HG03066 (cell line): ENCODE measurements at regions not wholly inside any gene's neighbourhood (a gene's known extent, or its start where the extent isn't known, plus 50 kb on each side); places are given as distances from the start of the nearest gene placed in this dataset.

ENCODE experiments used
- ATAC-seq: cut with Tn5 transposase; IDR thresholded peaks from one replicate; pipeline ENCODE4 v1.9.1; 2021; ENCODE audit warnings: low read depth; ENCODE audit not compliant: unreplicated experiment

- no peak for ATAC-seq
These were observed 451.4 kb downstream of the WDR72 start for GRCh38 chr15:53307952-53308624.

- no peak for ATAC-seq
These were observed 453.9 kb downstream of the WDR72 start for GRCh38 chr15:53305554-53305953.

- ATAC-seq = no peak
These were observed 454.4 kb downstream of the WDR72 start for GRCh38 chr15:53305101-53305500.

GRCh38 chr15:53297828-53298227 is 461.6 kb downstream of the WDR72 start:
- ATAC-seq = no peak

GRCh38 chr15:53296603-53297002 is 462.9 kb downstream of the WDR72 start:
- no peak for ATAC-seq

GRCh38 chr15:53295574-53295973 is 463.9 kb downstream of the WDR72 start:
- ATAC-seq = no peak

- no peak for ATAC-seq
These were observed 470.9 kb downstream of the WDR72 start for GRCh38 chr15:53288542-53288941.

GRCh38 chr15:53274630-53275029 is 484.5 kb upstream of the ONECUT1 start:
- no peak for ATAC-seq

- ATAC-seq = no peak
These were observed 482.0 kb upstream of the ONECUT1 start for GRCh38 chr15:53272116-53272515.

GRCh38 chr15:53266176-53266575 is 476.0 kb upstream of the ONECUT1 start:
- ATAC-seq = no peak

- ATAC-seq = no peak
These were observed 470.5 kb upstream of the ONECUT1 start for GRCh38 chr15:53260647-53261046.

GRCh38 chr15:53256457-53256856 is 466.3 kb upstream of the ONECUT1 start:
- no peak for ATAC-seq

GRCh38 chr15:53256043-53256442 is 465.9 kb upstream of the ONECUT1 start:
- ATAC-seq = no peak

- ATAC-seq = no peak
These were observed 461.9 kb upstream of the ONECUT1 start for GRCh38 chr15:53251996-53252395.

GRCh38 chr15:53251523-53251922 is 461.4 kb upstream of the ONECUT1 start:
- ATAC-seq = no peak

- no peak for ATAC-seq
These were observed 457.0 kb upstream of the ONECUT1 start for GRCh38 chr15:53247041-53247708.

GRCh38 chr15:53246404-53246803 is 456.3 kb upstream of the ONECUT1 start:
- ATAC-seq = no peak

GRCh38 chr15:53233801-53234200 is 443.7 kb upstream of the ONECUT1 start:
- no peak for ATAC-seq

- no peak for ATAC-seq
These were observed 440.3 kb upstream of the ONECUT1 start for GRCh38 chr15:53230473-53230872.

- ATAC-seq = no peak
These were observed 436.4 kb upstream of the ONECUT1 start for GRCh38 chr15:53226559-53226958.

GRCh38 chr15:53225781-53226180 is 435.6 kb upstream of the ONECUT1 start:
- no peak for ATAC-seq

GRCh38 chr15:53224371-53224770 is 434.2 kb upstream of the ONECUT1 start:
- no peak for ATAC-seq
